Stimulated activated CD8-positive, alpha-beta memory T cell treated with anti-CD3 and anti-CD28 coated beads, Interleukin-15, amount 100 ng/mL, for 24 hours (primary cell): ENCODE measurements at regions not wholly inside any gene's neighbourhood (a gene's known extent, or its start where the extent isn't known, plus 50 kb on each side); places are given as distances from the start of the nearest gene placed in this dataset.

Experiments
- DNase-seq: peaks from one replicate; pipeline ENCODE4 v3.0.0-alpha.2; 2020; ENCODE audit warnings: low read depth

GRCh38 chr17:65477600-65477999, 83.8 kb downstream of the AXIN2 start:
- no peak for DNase-seq

GRCh38 chr17:65474660-65475059, 86.8 kb downstream of the AXIN2 start:
- DNase-seq: no peak

GRCh38 chr17:65473985-65474384, 87.5 kb downstream of the AXIN2 start:
- DNase-seq: no peak

- no peak for DNase-seq
These were observed 88.1 kb downstream of the AXIN2 start for GRCh38 chr17:65473363-65473762.

- DNase-seq: no peak
These were observed 88.7 kb downstream of the AXIN2 start for GRCh38 chr17:65472666-65473309.

GRCh38 chr17:65470783-65471182, 90.7 kb downstream of the AXIN2 start:
- DNase-seq: no peak

GRCh38 chr17:65468321-65468720, 93.1 kb downstream of the AXIN2 start:
- no peak for DNase-seq

- DNase-seq: no peak
These were observed 94.3 kb downstream of the AXIN2 start for GRCh38 chr17:65467156-65467555.

GRCh38 chr17:65466547-65466946, 94.9 kb downstream of the AXIN2 start:
- no peak for DNase-seq

GRCh38 chr17:65463242-65463641, 98.2 kb downstream of the AXIN2 start:
- no peak for DNase-seq

GRCh38 chr17:65459677-65460347, 101.6 kb downstream of the AXIN2 start:
- no peak for DNase-seq

- DNase-seq: no peak
These were observed 103.7 kb downstream of the AXIN2 start for GRCh38 chr17:65457635-65458257.

GRCh38 chr17:65457183-65457582, 104.3 kb downstream of the AXIN2 start:
- no peak for DNase-seq

- no peak for DNase-seq
These were observed 104.9 kb downstream of the AXIN2 start for GRCh38 chr17:65456368-65457151.

GRCh38 chr17:65455972-65456343, 105.5 kb downstream of the AXIN2 start:
- DNase-seq: no peak

- DNase-seq: no peak
These were observed 106.1 kb downstream of the AXIN2 start for GRCh38 chr17:65455154-65455971.

GRCh38 chr17:65453204-65453931, 108.1 kb downstream of the AXIN2 start:
- no peak for DNase-seq

GRCh38 chr17:65449495-65449894, 112.0 kb downstream of the AXIN2 start:
- no peak for DNase-seq

GRCh38 chr17:65447823-65448222, 113.6 kb downstream of the AXIN2 start:
- DNase-seq: no peak

GRCh38 chr17:65446838-65447526, 114.5 kb downstream of the AXIN2 start:
- no peak for DNase-seq

- DNase-seq: no peak
These were observed 115.4 kb downstream of the AXIN2 start for GRCh38 chr17:65446043-65446442.
